Neuronal stem cell (in vitro differentiated cells): ENCODE measurements at regions not wholly inside any gene's neighbourhood (a gene's known extent, or its start where the extent isn't known, plus 50 kb on each side); places are given as distances from the start of the nearest gene placed in this dataset.
A peak's percentile ranks its signal among the peaks of the same experiment; 100 is the strongest.

Experiments
- DNase-seq: peaks from one replicate; pipeline ENCODE4 v3.0.0-alpha.2; 2013; ENCODE audit warnings: low spot score
- H2AFZ ChIP-seq: one replicate; pipeline ENCODE4 v1.6.1; 2013; ENCODE audit warnings: mild to moderate bottlenecking, low read length, inconsistent platforms
- H2AK5ac ChIP-seq: 2 replicates; pipeline ENCODE4 v1.6.1; 2013; ENCODE audit warnings: low read depth, mild to moderate bottlenecking, inconsistent platforms, low read length, moderate library complexity, mixed read lengths
- H2BK120ac ChIP-seq: 2 replicates; pipeline ENCODE4 v1.6.1; 2013; ENCODE audit warnings: low read depth, mild to moderate bottlenecking, inconsistent platforms, low read length, moderate library complexity, mixed read lengths
- H2BK12ac ChIP-seq: one replicate; pipeline ENCODE4 v1.6.1; 2013; ENCODE audit warnings: low read length, inconsistent platforms
- H2BK15ac ChIP-seq: 2 replicates; pipeline ENCODE4 v1.6.1; 2013; ENCODE audit warnings: mild to moderate bottlenecking, low read length, inconsistent platforms, mixed read lengths
- H2BK5ac ChIP-seq: one replicate; pipeline ENCODE4 v1.6.1; 2013; ENCODE audit warnings: inconsistent platforms, mild to moderate bottlenecking, low read length, moderate library complexity
- H3K14ac ChIP-seq: one replicate; pipeline ENCODE4 v1.6.1; 2013; ENCODE audit warnings: low read length, inconsistent platforms
- H3K18ac ChIP-seq: 2 replicates; pipeline ENCODE4 v1.6.1; 2013; ENCODE audit warnings: low read length, inconsistent platforms
- H3K23ac ChIP-seq: 2 replicates; pipeline ENCODE4 v1.6.1; 2013; ENCODE audit warnings: low read depth, mild to moderate bottlenecking, mixed read lengths, low read length, inconsistent platforms; ENCODE audit not compliant: poor library complexity
- H3K27ac ChIP-seq: replicated peaks from 3 replicates; pipeline ENCODE4 v1.5.1; 2013; ENCODE audit warnings: low read length, inconsistent platforms
- H3K27me3 ChIP-seq, 3 experiments: 2 replicates each; pipeline ENCODE4 v1.6.1; 2013; ENCODE audit warnings: low read length in 3 of 3, mild to moderate bottlenecking in 2 of 3, inconsistent platforms in 1 of 3, low read depth in 1 of 3, mixed read lengths in 1 of 3, moderate library complexity in 1 of 3; ENCODE audit not compliant: control insufficient read depth in 3 of 3, insufficient read depth in 3 of 3
- H3K36me3 ChIP-seq, 2 donors: replicated peaks in 1 of 2; 2 replicates each; pipeline ENCODE4 v1.6.1; 2013; ENCODE audit warnings: low read length in 2 of 2; ENCODE audit not compliant: control insufficient read depth in 2 of 2, insufficient read depth in 2 of 2
- H3K4ac ChIP-seq: 2 replicates; pipeline ENCODE4 v1.6.1; 2013; ENCODE audit warnings: inconsistent platforms, mild to moderate bottlenecking, low read length, moderate library complexity
- H3K4me1 ChIP-seq, 2 donors: 1 replicate in 1 of 2; 2 replicates in 1 of 2; pipeline ENCODE4 v1.6.1; 2013; ENCODE audit warnings: low read length in 2 of 2, low read depth in 1 of 2; ENCODE audit not compliant: control insufficient read depth in 2 of 2, insufficient read depth in 1 of 2
- H3K4me2 ChIP-seq: one replicate; pipeline ENCODE4 v1.6.1; 2013; ENCODE audit warnings: mild to moderate bottlenecking, low read length, inconsistent platforms; ENCODE audit not compliant: insufficient read depth, poor library complexity, severe bottlenecking
- H3K4me3 ChIP-seq, 2 donors: 2 replicates each; pipeline ENCODE4 v1.5.1; 2013; ENCODE audit warnings: low read length in 2 of 2, mild to moderate bottlenecking in 2 of 2, inconsistent platforms in 1 of 2, moderate library complexity in 1 of 2
- H3K79me1 ChIP-seq: one replicate; pipeline ENCODE4 v1.6.1; 2013; ENCODE audit warnings: low read depth, mild to moderate bottlenecking, inconsistent platforms, low read length, moderate library complexity
- H3K9ac ChIP-seq: one replicate; pipeline ENCODE4 v1.6.1; 2013; ENCODE audit warnings: mild to moderate bottlenecking, low read depth, low read length, inconsistent platforms; ENCODE audit not compliant: poor library complexity
- H3K9me3 ChIP-seq, 2 donors: replicated peaks in 1 of 2; 2 replicates each; pipeline versions ENCODE3 to v1.6.1; 2013; ENCODE audit warnings: low read length in 2 of 2, mild to moderate bottlenecking in 2 of 2, inconsistent platforms in 1 of 2, low read depth in 1 of 2, mixed read lengths in 1 of 2, moderate library complexity in 1 of 2; ENCODE audit not compliant: control insufficient read depth in 2 of 2, insufficient read depth in 1 of 2
- H4K8ac ChIP-seq: one replicate; pipeline ENCODE4 v1.6.1; 2013; ENCODE audit warnings: low read depth, mild to moderate bottlenecking, inconsistent platforms, low read length, moderate library complexity
- H4K91ac ChIP-seq: one replicate; pipeline ENCODE4 v1.6.1; 2013; ENCODE audit warnings: low read length, low read depth, mild to moderate bottlenecking, inconsistent platforms; ENCODE audit not compliant: poor library complexity
- WGBS, 2 donors: extraction: QIAGEN DNeasy Blood & Tissue Kit; methylation state at CpG; one replicate each; pipeline ENCODE4 v1.1.7; 2013; ENCODE audit warnings: missing lambda C conversion rate in 2 of 2, mixed read lengths in 1 of 2; ENCODE audit not compliant: insufficient read length in 2 of 2, insufficient replicate concordance in 1 of 2; ENCODE audit errors: extremely low coverage in 2 of 2; 5-methylcytosine and 5-hydroxymethylcytosine counted together

DNA sequence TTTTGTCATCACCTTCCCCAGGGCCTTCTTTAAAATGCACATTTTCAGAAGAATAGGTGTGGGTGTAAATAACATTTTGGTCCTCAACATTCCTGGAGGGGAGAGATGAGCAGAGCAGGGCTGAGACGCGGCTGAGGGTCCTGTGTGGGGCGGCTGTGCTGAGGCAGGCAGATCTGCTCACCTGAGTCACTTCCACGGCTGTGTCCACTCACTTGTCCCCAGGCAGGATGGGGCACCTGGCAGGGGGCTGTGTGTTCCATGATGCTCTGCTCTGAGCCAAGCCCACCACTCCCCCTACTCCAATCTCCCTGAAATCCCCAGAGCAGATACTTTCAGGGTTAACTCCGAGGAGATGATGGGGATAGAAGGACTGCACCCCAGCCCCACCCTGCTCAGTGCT, 93.8 kb downstream of the GLRX3 start:
- no peak overlapping the region for H3K4ac ChIP-seq
- H3K9ac ChIP-seq, result no peak overlapping the region
- H2BK5ac ChIP-seq, result no peak overlapping the region
- no peak overlapping the region for H3K4me2 ChIP-seq
- H2AK5ac ChIP-seq, result no peak overlapping the region
- no peak overlapping the region for H2BK120ac ChIP-seq
- H3K9me3 ChIP-seq, result peaks cover 0 to 4% of the 10 kb centered on the region in 2 donors
- H3K23ac ChIP-seq, result no peak overlapping the region
- H4K91ac ChIP-seq, result no peak overlapping the region
- no peaks in the 10 kb centered on the region for H3K36me3 ChIP-seq
- peak overlapping the region; percentile 30 for H3K18ac ChIP-seq
- H4K8ac ChIP-seq, result no peak overlapping the region
- DNase-seq, result no peak
- H3K4me1 ChIP-seq, result no peaks in the 10 kb centered on the region
- no peak overlapping the region for H2BK12ac ChIP-seq
- no peak overlapping the region for H2BK15ac ChIP-seq
- no peak overlapping the region for H2AFZ ChIP-seq
- no peak overlapping the region for H3K4me3 ChIP-seq
- no peak overlapping the region for H3K27ac ChIP-seq
- no peaks in the 10 kb centered on the region for H3K27me3 ChIP-seq
- H3K14ac ChIP-seq, result no peak overlapping the region
- no peaks in the 10 kb centered on the region for H3K79me1 ChIP-seq
- WGBS, 2 donors, result no CpG with 5 or more reads among the region's 5 CpGs

GRCh38 chr10:130230611-130231010, 94.4 kb downstream of the GLRX3 start:
- Histone ChIP-seq H3K4ac (no peak overlapping the region), H2BK120ac (no peak overlapping the region), H3K14ac (no peak overlapping the region), H3K36me3 (no peaks in the 10 kb centered on the region), H3K9ac (no peak overlapping the region), H2BK15ac (no peak overlapping the region), H3K18ac (no peak overlapping the region), H2AFZ (no peak overlapping the region), H3K23ac (no peak overlapping the region), H2BK5ac (no peak overlapping the region), H3K4me2 (no peak overlapping the region), H4K91ac (no peak overlapping the region), H3K27ac (no peak overlapping the region), H3K4me3 (no peak overlapping the region), H3K9me3 (peaks cover 0 to 4% of the 10 kb centered on the region in 2 donors), H4K8ac (no peak overlapping the region), H2BK12ac (no peak overlapping the region), H3K79me1 (no peaks in the 10 kb centered on the region), H2AK5ac (no peak overlapping the region), H3K4me1 (no peaks in the 10 kb centered on the region), H3K27me3 (no peaks in the 10 kb centered on the region)
- DNase-seq, result no peak
- no CpG with 5 or more reads among the region's 6 CpGs for WGBS, 2 donors

- Histone ChIP-seq H3K14ac (peak overlapping the region; percentile 44), H4K91ac (no peak overlapping the region), H3K4me2 (no peak overlapping the region), H2AK5ac (no peak overlapping the region), H4K8ac (no peak overlapping the region), H3K18ac (peak overlapping the region; percentile 23), H3K23ac (peak overlapping the region; percentile 37), H3K36me3 (no peaks in the 10 kb centered on the region), H3K4me1 (no peaks in the 10 kb centered on the region), H2BK15ac (no peak overlapping the region), H3K9ac (no peak overlapping the region), H2AFZ (no peak overlapping the region), H3K27me3 (no peaks in the 10 kb centered on the region), H2BK120ac (no peak overlapping the region), H3K79me1 (no peaks in the 10 kb centered on the region), H2BK12ac (no peak overlapping the region), H3K4ac (no peak overlapping the region), H3K27ac (no peak overlapping the region), H3K4me3 (no peak overlapping the region), H2BK5ac (no peak overlapping the region), H3K9me3 (peaks cover 0 to 4% of the 10 kb centered on the region in 2 donors)
- no CpG with 5 or more reads among the region's 15 CpGs for whole genome bisulfite sequencing, 2 donors
- no peak for DNase-seq
Observed at GRCh38 chr10:130231251-130231741, 95.1 kb downstream of the GLRX3 start.

GRCh38 chr10:130232166-130233034, 96.2 kb downstream of the GLRX3 start:
- no peaks in the 10 kb centered on the region for H3K9me3 ChIP-seq
- no peaks in the 10 kb centered on the region for H3K79me1 ChIP-seq
- no peaks in the 10 kb centered on the region for H3K27me3 ChIP-seq
- H3K14ac ChIP-seq, result no peak overlapping the region
- no peak overlapping the region for H2AK5ac ChIP-seq
- H3K36me3 ChIP-seq, result no peaks in the 10 kb centered on the region
- no peak overlapping the region for H2BK120ac ChIP-seq
- DNase-seq, result no peak
- no peak overlapping the region for H3K4me2 ChIP-seq
- no peak overlapping the region for H2BK15ac ChIP-seq
- H2BK12ac ChIP-seq, result no peak overlapping the region
- H2BK5ac ChIP-seq, result no peak overlapping the region
- H3K4ac ChIP-seq, result no peak overlapping the region
- H3K9ac ChIP-seq, result no peak overlapping the region
- H3K4me3 ChIP-seq, result peak overlapping the region in 1 of 2 donors; percentile 59
- H3K4me1 ChIP-seq, result no peaks in the 10 kb centered on the region
- peak overlapping the region; percentile 44 for H3K23ac ChIP-seq
- no peak overlapping the region for H4K8ac ChIP-seq
- H3K27ac ChIP-seq, result no peak overlapping the region
- no peak overlapping the region for H2AFZ ChIP-seq
- H4K91ac ChIP-seq, result no peak overlapping the region
- no CpG with 5 or more reads among the region's 28 CpGs for WGBS, 2 donors
- H3K18ac ChIP-seq, result peak overlapping the region; percentile 0
